ENCODE measurements at regions not wholly inside any gene's neighbourhood (a gene's known extent, or its start where the extent isn't known, plus 50 kb on each side); places are given as distances from the start of the nearest gene placed in this dataset.

DNA sequence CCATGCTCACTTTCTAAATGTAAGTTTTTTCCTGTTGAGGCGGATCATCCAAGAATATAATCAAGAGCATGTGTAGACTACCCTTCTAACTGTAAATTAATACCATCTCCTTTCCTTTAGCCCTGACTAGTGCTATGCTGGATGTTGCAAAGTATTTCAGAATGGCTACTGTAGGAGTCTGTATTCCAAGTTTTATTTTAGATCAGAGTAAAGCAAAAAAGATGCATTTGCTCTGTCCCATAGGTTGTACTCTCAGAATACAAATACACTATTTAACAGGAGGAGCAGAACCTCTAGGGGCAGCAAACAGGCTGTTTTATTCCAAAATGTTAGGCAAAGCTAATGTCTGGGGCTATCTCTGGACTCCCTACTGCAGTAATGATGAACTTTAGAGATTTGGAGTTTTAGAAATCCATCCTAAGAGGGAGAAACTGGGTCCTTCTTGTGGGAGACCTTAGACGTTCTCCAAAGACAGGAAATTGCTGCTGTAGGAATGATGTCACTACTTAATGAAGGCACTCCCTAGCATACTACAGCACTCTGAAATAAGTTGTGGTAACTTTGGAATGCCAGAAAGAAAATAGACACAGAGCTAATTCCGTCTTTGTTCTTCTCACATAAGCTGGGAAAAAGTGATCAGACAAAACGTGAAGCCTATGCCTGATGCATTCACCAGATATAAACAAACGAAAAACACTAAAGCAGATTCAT is 392.4 kb upstream of the HS3ST5 start:
- H3K9me3 ChIP-seq (ENCODE audit: low read length), result no peaks in the 10 kb centered on the region
- H3K79me2 ChIP-seq (ENCODE audit: insufficient read depth, low read length), result no peaks in the 10 kb centered on the region
- FAIRE-seq (no peak), DNase-seq (ENCODE audit: low spot score) (no peak), ATAC-seq (no peak)
- H3K27me3 ChIP-seq (ENCODE audit: control insufficient read depth in 1 of 2, insufficient read depth in 2 of 2, low read length in 2 of 2), result no peaks in the 10 kb centered on the region; a peak in 1 of 5 replicates
- no TSS peak for BruUV-seq (replicated peaks)
- CTCF ChIA-PET (ENCODE audit: low intra/inter-chr PET ratio, low total read pairs), result no interaction called here
- H3K36me3 ChIP-seq (replicated peaks in 1 of 2; ENCODE audit: control insufficient read depth in 1 of 2, insufficient read depth in 2 of 2, low read length in 2 of 2), result no peaks in the 10 kb centered on the region
- H3K4me3 ChIP-seq (replicated peaks in 1 of 3; ENCODE audit: insufficient read depth in 1 of 3, low read depth in 2 of 3, low read length in 3 of 3), result no peak overlapping the region
- in situ Hi-C loops (cut with HindIII; ENCODE audit: extremely low pct_ligation_motif_present, low pct_unique_long_range_greater_than_20kb) (no loop called here), intact Hi-C loops (cut with micrococcal nuclease; ENCODE audit: unreplicated experiment) (no loop called here)
- H3K27ac ChIP-seq (ENCODE audit: extremely low read length, insufficient read depth, low read length), result no peak overlapping the region
- POLR2A ChIA-PET, result no interaction called here
- no peak overlapping the region for H3K4me2 ChIP-seq (ENCODE audit: low read depth, low read length)
- TF ChIP-seq PITX1 (CRISPR knock-in tag; IDR thresholded peaks at IDR 0.05), result no peak
- TF ChIP-seq ATF7 (IDR thresholded peaks at IDR 0.05), result 0 out of 2 replicates have a peak, but pooled peaks have one; percentile 9
- no peak for TF ChIP-seq ATF7 (CRISPR knock-in tag; IDR thresholded peaks at IDR 0.05)
- WGBS (ENCODE audit: low lambda C conversion rate), result 2% methylated on average over 5 of the region's 5 CpGs
- H3K9ac ChIP-seq (ENCODE audit: insufficient read depth, low read depth, low read length), result no peak overlapping the region
- no peak overlapping the region for H2AFZ ChIP-seq (ENCODE audit: low read length)
- no peaks in the 10 kb centered on the region for H3K4me1 ChIP-seq (ENCODE audit: insufficient read depth, low read length)
- no peaks in the 10 kb centered on the region for H4K20me1 ChIP-seq (ENCODE audit: insufficient read depth, low read length)

DNA sequence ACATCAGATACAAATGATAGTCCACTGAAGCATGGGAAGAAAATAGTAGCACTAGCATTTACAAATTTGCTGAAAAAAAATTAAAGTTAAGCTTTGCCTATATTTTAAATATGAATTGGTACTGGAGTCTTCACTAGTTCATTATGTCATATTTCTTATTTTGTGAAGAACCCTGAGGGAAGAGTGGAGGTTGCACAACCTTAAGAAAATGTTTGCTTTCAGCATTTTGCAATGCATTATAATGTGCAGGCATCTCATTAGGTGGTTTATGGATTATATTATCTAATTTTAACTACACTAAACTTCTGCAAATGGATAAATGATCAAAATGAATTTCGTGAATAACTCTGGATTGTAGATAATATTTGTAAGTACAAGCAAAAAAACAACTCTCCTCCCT is 390.8 kb upstream of the HS3ST5 start:
- Histone ChIP-seq H4K20me1 (ENCODE audit: insufficient read depth, low read length) (no peaks in the 10 kb centered on the region), H3K4me1 (ENCODE audit: insufficient read depth, low read length) (no peaks in the 10 kb centered on the region), H3K27ac (ENCODE audit: extremely low read length, insufficient read depth, low read length) (no peak overlapping the region), H3K9me3 (ENCODE audit: low read length) (no peaks in the 10 kb centered on the region), H3K36me3 (replicated peaks in 1 of 2; ENCODE audit: control insufficient read depth in 1 of 2, insufficient read depth in 2 of 2, low read length in 2 of 2) (no peaks in the 10 kb centered on the region), H3K27me3 (ENCODE audit: control insufficient read depth in 1 of 2, insufficient read depth in 2 of 2, low read length in 2 of 2) (no peaks in the 10 kb centered on the region; a peak in 1 of 5 replicates), H3K79me2 (ENCODE audit: insufficient read depth, low read length) (no peaks in the 10 kb centered on the region), H2AFZ (ENCODE audit: low read length) (no peak overlapping the region), H3K4me3 (replicated peaks in 1 of 3; ENCODE audit: insufficient read depth in 1 of 3, low read depth in 2 of 3, low read length in 3 of 3) (no peak overlapping the region), H3K9ac (ENCODE audit: insufficient read depth, low read depth, low read length) (no peak overlapping the region), H3K4me2 (ENCODE audit: low read depth, low read length) (no peak overlapping the region)
- intact Hi-C loops (cut with micrococcal nuclease; ENCODE audit: unreplicated experiment), result no loop called here
- FAIRE-seq, result no peak
- ATAC-seq, result no peak
- no peak for TF ChIP-seq ARNTL (CRISPR knock-in tag; IDR thresholded peaks at IDR 0.05)
- no peak for TF ChIP-seq TBX3 (IDR thresholded peaks at IDR 0.05; ENCODE audit: borderline replicate concordance)
- no peak for TF ChIP-seq XBP1 (CRISPR knock-in tag; IDR thresholded peaks at IDR 0.05)
- TF ChIP-seq, protein P1, sequence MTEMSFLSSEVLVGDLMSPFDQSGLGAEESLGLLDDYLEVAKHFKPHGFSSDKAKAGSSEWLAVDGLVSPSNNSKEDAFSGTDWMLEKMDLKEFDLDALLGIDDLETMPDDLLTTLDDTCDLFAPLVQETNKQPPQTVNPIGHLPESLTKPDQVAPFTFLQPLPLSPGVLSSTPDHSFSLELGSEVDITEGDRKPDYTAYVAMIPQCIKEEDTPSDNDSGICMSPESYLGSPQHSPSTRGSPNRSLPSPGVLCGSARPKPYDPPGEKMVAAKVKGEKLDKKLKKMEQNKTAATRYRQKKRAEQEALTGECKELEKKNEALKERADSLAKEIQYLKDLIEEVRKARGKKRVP (CRISPR knock-in tag; IDR thresholded peaks at IDR 0.05), result no peak
- no peak for TF ChIP-seq ZNF44 (CRISPR knock-in tag; IDR thresholded peaks at IDR 0.05)
- no peak for TF ChIP-seq GTF3A (CRISPR knock-in tag; conservative IDR thresholded peaks at IDR 0.05)
- POLR2A ChIA-PET, result no interaction called here
- BruUV-seq (replicated peaks), result no TSS peak
- in situ Hi-C loops (cut with HindIII; ENCODE audit: extremely low pct_ligation_motif_present, low pct_unique_long_range_greater_than_20kb), result no loop called here
- DNase-seq (ENCODE audit: low spot score), result no peak
- WGBS (ENCODE audit: low lambda C conversion rate), result 0% methylated on average over 1 of the region's 1 CpG
- CTCF ChIA-PET (ENCODE audit: low intra/inter-chr PET ratio, low total read pairs), result no interaction called here

All from HepG2 (cell line).